ENCODE measurements at regions not wholly inside any gene's neighbourhood (a gene's known extent, or its start where the extent isn't known, plus 50 kb on each side); places are given as distances from the start of the nearest gene placed in this dataset.

DNA sequence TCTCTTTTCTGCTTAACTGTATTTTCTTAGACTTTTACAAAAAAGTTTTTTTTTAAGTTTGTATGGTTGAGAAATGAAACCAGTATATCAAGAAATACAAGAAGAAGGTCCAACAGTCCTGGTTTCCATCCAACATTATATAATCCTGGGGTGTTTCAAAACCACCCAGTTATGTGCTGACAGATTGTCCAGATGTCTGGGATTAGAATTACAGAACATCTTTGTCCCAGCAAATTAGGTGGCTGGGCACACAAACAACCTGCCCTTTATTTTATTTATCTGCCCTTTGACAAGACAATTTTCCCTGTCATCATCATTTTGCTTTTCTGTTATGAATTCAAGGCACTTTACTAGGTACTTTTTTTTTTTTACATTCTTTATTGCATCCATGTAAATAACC lies 622.1 kb downstream of the PLPP3 start:
- no peak for DNase-seq

DNA sequence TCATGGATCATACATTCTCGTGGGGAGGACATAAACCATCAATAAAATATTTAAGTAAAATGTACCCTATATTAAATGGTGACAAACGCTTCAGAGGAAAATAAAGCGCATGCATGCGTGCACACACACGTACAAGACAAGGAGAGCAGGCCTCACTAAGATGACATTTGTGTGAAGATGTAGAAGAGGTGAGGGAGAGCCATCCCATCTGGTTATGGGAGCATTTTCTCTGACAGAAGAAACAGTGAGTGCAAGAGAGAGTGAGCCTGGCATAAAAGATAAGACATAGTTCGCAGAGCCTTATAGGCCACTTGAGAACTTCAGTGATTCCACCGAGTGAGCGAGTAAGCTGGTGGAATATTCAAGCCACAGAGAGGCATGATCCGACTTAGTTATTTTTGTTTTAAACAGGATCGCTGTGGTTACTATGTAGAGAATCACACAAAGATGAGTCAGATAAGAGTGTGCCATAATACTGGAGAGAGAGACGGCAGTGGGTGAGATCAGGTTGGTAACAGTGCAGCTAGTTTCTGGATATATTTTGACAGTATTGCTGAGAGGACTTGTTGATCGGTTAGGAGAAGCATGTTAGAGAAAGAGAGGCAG lies 624.2 kb downstream of the PLPP3 start:
- no peak for DNase-seq

- DNase-seq: no peak
Measured at GRCh38 chr1:55951291-55951690, 628.1 kb downstream of the PLPP3 start.

DNA sequence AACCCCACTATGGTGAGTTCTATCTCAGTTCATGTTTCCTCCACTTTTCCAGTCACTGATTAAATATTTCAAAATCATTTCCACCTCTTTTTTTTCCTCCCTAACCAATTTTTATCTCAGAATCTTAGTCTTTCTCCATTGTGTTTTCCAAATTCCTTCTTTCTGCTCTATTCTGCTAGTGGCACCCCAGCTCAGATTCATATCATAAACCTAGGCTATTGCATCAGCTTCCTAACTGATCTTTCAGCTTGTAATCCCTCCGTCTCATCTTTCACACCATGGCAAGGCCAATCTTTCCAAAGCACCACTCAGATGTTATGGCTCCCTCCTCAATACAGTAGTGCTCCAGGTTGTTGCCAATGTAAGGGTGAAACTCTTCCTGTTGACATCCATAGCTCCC lies 631.9 kb downstream of the PLPP3 start:
- DNase-seq: no peak

GRCh38 chr1:55943721-55944435 lies 635.5 kb downstream of the PLPP3 start:
- no peak for DNase-seq

- no peak for DNase-seq
Measured at GRCh38 chr1:55943012-55943411, 636.4 kb downstream of the PLPP3 start.

GRCh38 chr1:55939866-55940265 lies 639.5 kb downstream of the PLPP3 start:
- no peak for DNase-seq

DNA sequence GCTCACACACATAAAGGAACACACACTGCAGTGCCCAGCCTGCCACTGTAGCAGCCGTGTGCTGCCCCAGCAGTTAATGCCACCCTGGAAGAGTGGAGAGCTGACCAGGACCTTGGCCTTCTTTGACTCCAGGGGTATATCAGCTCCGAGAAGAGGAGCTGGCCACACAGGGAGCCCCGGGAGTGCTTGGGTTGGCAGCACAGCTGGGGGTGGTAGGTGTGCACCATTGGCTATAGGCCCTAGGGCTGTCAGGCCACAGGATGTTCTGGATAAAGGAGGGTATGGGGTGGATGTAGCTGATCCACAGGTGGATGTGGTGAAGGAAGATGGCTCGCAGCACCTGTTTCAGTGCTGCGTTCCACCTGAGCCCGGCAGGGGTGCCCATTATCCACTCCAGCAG lies 640.5 kb downstream of the PLPP3 start:
- no peak for DNase-seq

- no peak for DNase-seq
Measured at GRCh38 chr1:55938376-55938850, 641.0 kb downstream of the PLPP3 start.

GRCh38 chr1:55937840-55938375 lies 641.5 kb downstream of the PLPP3 start:
- DNase-seq: no peak

GRCh38 chr1:55935236-55935635 lies 644.1 kb downstream of the PLPP3 start:
- no peak for DNase-seq

- no peak for DNase-seq
Measured at GRCh38 chr1:55932402-55932801, 647.0 kb downstream of the PLPP3 start.

DNA sequence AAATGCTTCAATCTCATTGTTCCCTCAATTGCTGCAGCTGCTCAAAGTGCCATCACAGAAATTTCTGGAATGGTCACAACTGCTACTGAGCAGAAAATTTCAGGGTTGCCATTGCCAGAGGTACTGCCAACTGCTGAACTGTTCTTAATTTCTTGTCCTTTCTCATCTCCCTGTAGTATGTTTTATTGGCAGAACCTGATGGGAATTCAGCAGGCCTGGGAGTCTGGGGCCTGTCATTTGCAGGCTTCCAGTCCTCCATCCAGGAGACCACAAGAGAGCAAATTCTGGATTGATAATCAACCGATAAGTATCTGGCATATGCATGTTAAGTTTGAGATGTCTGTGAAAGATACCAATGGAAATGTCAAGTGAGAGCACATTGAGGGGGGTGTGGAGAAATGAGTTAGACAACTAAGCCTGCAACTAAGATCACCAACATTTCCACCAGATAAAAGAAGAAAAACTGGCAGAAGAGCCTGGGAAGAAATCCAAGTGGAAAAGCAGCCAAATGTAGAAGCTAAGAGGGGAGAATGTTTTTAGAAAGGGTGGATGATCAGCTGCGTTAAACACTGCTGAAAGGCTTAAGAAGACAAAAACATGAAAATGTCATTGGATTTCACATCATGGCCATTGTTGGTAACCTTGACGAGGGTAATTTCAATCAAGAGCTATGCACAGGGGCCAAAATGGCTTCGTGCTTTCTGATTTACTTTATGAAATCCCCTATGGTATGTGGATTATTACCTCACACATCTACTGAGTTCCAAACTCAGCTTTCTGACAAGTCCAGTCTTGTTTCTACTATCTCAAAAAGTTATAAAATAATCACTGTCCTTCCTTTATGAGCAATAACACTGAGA lies 648.1 kb downstream of the PLPP3 start:
- DNase-seq: no peak

GRCh38 chr1:55929652-55930051 lies 649.7 kb downstream of the PLPP3 start:
- DNase-seq: no peak

- DNase-seq: no peak
Measured at GRCh38 chr1:55928576-55928975, 650.8 kb downstream of the PLPP3 start.

DNA sequence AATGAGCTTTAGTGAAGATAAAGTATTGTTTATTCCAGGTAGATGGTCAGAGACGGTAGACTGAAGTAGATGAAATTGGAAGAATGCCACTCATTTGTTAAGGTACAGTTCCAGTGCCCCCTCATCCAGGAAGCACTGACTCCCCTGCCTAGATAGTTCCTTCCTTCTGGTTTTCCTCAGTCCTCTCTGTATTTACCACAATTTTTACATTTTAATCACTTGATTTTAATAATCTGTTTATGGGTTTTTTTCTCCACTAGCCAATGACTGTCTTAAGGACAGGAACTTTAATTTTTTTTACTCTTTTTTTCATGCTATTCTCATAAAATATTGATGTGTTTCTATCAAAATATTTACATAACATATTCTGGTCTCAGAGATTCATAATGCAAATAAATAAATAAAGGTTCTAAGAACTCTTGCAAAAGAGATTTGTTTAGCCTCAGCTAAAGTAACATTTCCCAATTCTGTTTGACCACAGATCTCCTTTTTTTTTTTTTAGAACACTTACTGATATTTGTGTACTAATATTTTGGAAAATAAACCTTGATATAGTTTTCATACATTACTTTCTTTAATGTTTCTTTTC lies 651.6 kb downstream of the PLPP3 start:
- no peak for DNase-seq

- no peak for DNase-seq
Measured at GRCh38 chr1:55926906-55927471, 652.4 kb downstream of the PLPP3 start.

GRCh38 chr1:55916907-55917306 lies 662.5 kb downstream of the PLPP3 start:
- no peak for DNase-seq

- no peak for DNase-seq
Measured at GRCh38 chr1:55916481-55916880, 662.9 kb downstream of the PLPP3 start.

- no peak for DNase-seq
Measured at GRCh38 chr1:55913565-55913964, 665.8 kb downstream of the PLPP3 start.

- no peak for DNase-seq
Measured at GRCh38 chr1:55912438-55912837, 666.9 kb downstream of the PLPP3 start.

- no peak for DNase-seq
Measured at GRCh38 chr1:55904541-55904940, 674.8 kb downstream of the PLPP3 start.

- no peak for DNase-seq
Measured at GRCh38 chr1:55898181-55898580, 681.2 kb downstream of the PLPP3 start.
